GM15510 (cell line): ENCODE measurements at regions not wholly inside any gene's neighbourhood (a gene's known extent, or its start where the extent isn't known, plus 50 kb on each side); places are given as distances from the start of the nearest gene placed in this dataset.

Source experiments
- POLR2A ChIP-seq: IDR thresholded peaks from 3 replicates; pipeline ENCODE4 v1.6.1; 2011; ENCODE audit warnings: borderline replicate concordance; ENCODE audit not compliant: insufficient read length; ENCODE audit errors: extremely low read depth

GRCh38 chr14:101630056-101630965, 69.0 kb downstream of the DIO3 start:
- no peak for TF ChIP-seq POLR2A

- no peak for TF ChIP-seq POLR2A
These were observed 69.9 kb downstream of the DIO3 start for GRCh38 chr14:101631199-101631598.

GRCh38 chr14:101632520-101632919, 71.2 kb downstream of the DIO3 start:
- no peak for TF ChIP-seq POLR2A

GRCh38 chr14:101633276-101633675, 72.0 kb downstream of the DIO3 start:
- TF ChIP-seq POLR2A: no peak

- no peak for TF ChIP-seq POLR2A
These were observed 73.0 kb downstream of the DIO3 start for GRCh38 chr14:101634202-101634849.

GRCh38 chr14:101634850-101635748, 73.8 kb downstream of the DIO3 start:
- TF ChIP-seq POLR2A: no peak

- TF ChIP-seq POLR2A: no peak
These were observed 74.7 kb downstream of the DIO3 start for GRCh38 chr14:101635749-101636560.

GRCh38 chr14:101639241-101639833, 78.0 kb downstream of the DIO3 start:
- no peak for TF ChIP-seq POLR2A

- no peak for TF ChIP-seq POLR2A
These were observed 82.4 kb downstream of the DIO3 start for GRCh38 chr14:101643651-101644050.

- TF ChIP-seq POLR2A: no peak
These were observed 92.8 kb downstream of the DIO3 start for GRCh38 chr14:101654051-101654450.

- no peak for TF ChIP-seq POLR2A
These were observed 96.1 kb downstream of the DIO3 start for GRCh38 chr14:101657372-101657771.

- TF ChIP-seq POLR2A: no peak
These were observed 95.9 kb upstream of the PPP2R5C start for GRCh38 chr14:101665478-101666078.

- no peak for TF ChIP-seq POLR2A
These were observed 95.2 kb upstream of the PPP2R5C start for GRCh38 chr14:101666264-101666663.
